ENCODE measurements at regions not wholly inside any gene's neighbourhood (a gene's known extent, or its start where the extent isn't known, plus 50 kb on each side); places are given as distances from the start of the nearest gene placed in this dataset.
A peak's percentile ranks its signal among the peaks of the same experiment; 100 is the strongest.
"Not testable (repeated sequence)": the region's sequence is repeated elsewhere in the genome, so short reads cannot be mapped to it uniquely, and the experiment has no call there.

DNA sequence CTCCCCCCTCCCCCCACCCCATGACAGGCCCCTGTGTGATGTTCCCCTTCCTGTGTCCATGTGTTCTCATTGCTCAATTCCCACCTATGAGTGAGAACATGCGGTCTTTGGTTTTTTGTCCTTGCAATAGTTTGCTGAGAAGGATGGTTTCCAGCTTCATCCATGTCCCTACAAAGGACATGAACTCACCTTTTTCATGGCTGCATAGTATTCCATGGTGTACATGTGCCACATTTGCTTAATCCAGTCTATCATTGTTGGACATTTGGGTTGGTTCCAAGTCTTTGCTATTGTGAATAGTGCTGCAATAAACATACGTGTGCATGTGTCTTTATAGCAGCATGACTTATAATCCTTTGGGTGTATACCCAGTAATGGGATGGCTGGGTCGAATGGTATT, 712.4 kb downstream of the JRKL start:
- H3K4me2 ChIP-seq (ENCODE audit: insufficient read depth, low read length); H3K4me3 ChIP-seq; intact Hi-C loops (cut with micrococcal nuclease); DNase-seq (ENCODE audit: extremely low read depth in 1 of 4, low spot score in 3 of 4); H3K36me3 ChIP-seq (ENCODE audit: control insufficient read depth, insufficient read depth, low read length); H2AFZ ChIP-seq (ENCODE audit: low read depth, low read length); POLR2A ChIA-PET; H3K79me2 ChIP-seq (ENCODE audit: control insufficient read depth, insufficient read depth, low read length); CTCF ChIA-PET (ENCODE audit: low intra/inter-chr PET ratio); H4K20me1 ChIP-seq (replicated peaks; ENCODE audit: control insufficient read depth, insufficient read depth, low read length); ATAC-seq; H3K27ac ChIP-seq (ENCODE audit: extremely low read depth, low read depth, low read length); FAIRE-seq; H3K27me3 ChIP-seq (ENCODE audit: control insufficient read depth in 2 of 2, insufficient read depth in 2 of 2, low read length in 2 of 2); H3K9me3 ChIP-seq (replicated peaks; ENCODE audit: control insufficient read depth, insufficient read depth, low read depth, low read length); in situ Hi-C loops (cut with MboI); H3K9ac ChIP-seq (ENCODE audit: insufficient read depth in 1 of 2, low read depth in 2 of 2, low read length in 2 of 2); H3K9me1 ChIP-seq (ENCODE audit: control insufficient read depth, insufficient read depth, low read length); BruUV-seq (replicated peaks); H3K4me1 ChIP-seq (replicated peaks in 1 of 2; ENCODE audit: control insufficient read depth in 2 of 2, insufficient read depth in 2 of 2, low read length in 2 of 2): not testable (repeated sequence)
- 0 out of 2 replicates have a peak, but pooled peaks have one; percentile 13 for TF ChIP-seq BCOR (IDR thresholded peaks at IDR 0.05)
- TF ChIP-seq ZNF146 (CRISPR knock-in tag; IDR thresholded peaks at IDR 0.05; ENCODE audit: unreplicated experiment): peak; percentile 79
- 0% methylated on average over 3 of the region's 3 CpGs for WGBS (ENCODE audit: insufficient coverage, low coverage, missing lambda C conversion rate)

DNA sequence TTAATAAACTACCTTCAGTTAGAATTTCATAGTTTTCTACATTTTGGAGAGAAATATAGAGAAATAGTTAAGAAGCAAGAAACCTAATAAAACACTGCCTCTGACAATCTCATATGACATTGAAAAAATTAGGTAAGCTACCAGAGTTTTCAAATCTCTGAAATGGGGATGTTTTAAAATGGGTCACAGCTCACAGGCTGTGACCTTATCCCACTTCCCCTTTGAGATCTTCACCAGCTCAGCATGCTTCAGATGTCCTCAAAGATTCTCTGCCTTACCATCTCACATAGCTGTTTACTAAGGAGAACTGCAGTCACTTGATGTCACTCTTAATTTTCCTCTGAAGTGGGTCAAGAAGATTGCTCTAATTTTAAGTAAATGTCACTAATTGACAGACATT, 717.8 kb downstream of the JRKL start:
- CTCF ChIA-PET (ENCODE audit: low intra/inter-chr PET ratio): no interaction called here
- no peak overlapping the region for H2AFZ ChIP-seq (ENCODE audit: low read depth, low read length)
- H3K9ac ChIP-seq (ENCODE audit: insufficient read depth in 1 of 2, low read depth in 2 of 2, low read length in 2 of 2): no peak overlapping the region
- no TSS peak for BruUV-seq (replicated peaks)
- no peak for DNase-seq (ENCODE audit: extremely low read depth in 1 of 4, low spot score in 3 of 4)
- H3K36me3 ChIP-seq (ENCODE audit: control insufficient read depth, insufficient read depth, low read length): no peaks in the 10 kb centered on the region
- no peaks in the 10 kb centered on the region for H4K20me1 ChIP-seq (replicated peaks; ENCODE audit: control insufficient read depth, insufficient read depth, low read length)
- H3K4me2 ChIP-seq (ENCODE audit: insufficient read depth, low read length): no peak overlapping the region
- H3K27ac ChIP-seq (ENCODE audit: extremely low read depth, low read depth, low read length): no peak overlapping the region
- in situ Hi-C loops (cut with MboI) (no loop called here), intact Hi-C loops (cut with micrococcal nuclease) (no loop called here)
- no peak for ATAC-seq
- FAIRE-seq: no peak
- H3K9me1 ChIP-seq (ENCODE audit: control insufficient read depth, insufficient read depth, low read length): no peaks in the 10 kb centered on the region
- no peaks in the 10 kb centered on the region for H3K4me1 ChIP-seq (replicated peaks in 1 of 2; ENCODE audit: control insufficient read depth in 2 of 2, insufficient read depth in 2 of 2, low read length in 2 of 2)
- no peak overlapping the region for H3K4me3 ChIP-seq
- POLR2A ChIA-PET: no interaction called here
- H3K27me3 ChIP-seq (ENCODE audit: control insufficient read depth in 2 of 2, insufficient read depth in 2 of 2, low read length in 2 of 2): no peaks in the 10 kb centered on the region
- no peaks in the 10 kb centered on the region for H3K9me3 ChIP-seq (replicated peaks; ENCODE audit: control insufficient read depth, insufficient read depth, low read depth, low read length)
- no peaks in the 10 kb centered on the region for H3K79me2 ChIP-seq (ENCODE audit: control insufficient read depth, insufficient read depth, low read length)
- TF ChIP-seq DPF2 (IDR thresholded peaks at IDR 0.05) (no peak), POLR3G (IDR thresholded peaks at IDR 0.05; ENCODE audit: extremely low read depth, insufficient read length, insufficient replicate concordance) (no peak), LEF1 (IDR thresholded peaks at IDR 0.05) (no peak), ERF (CRISPR knock-in tag; IDR thresholded peaks at IDR 0.05) (no peak), HSF4 (CRISPR knock-in tag; IDR thresholded peaks at IDR 0.05; ENCODE audit: borderline replicate concordance) (no peak), TEAD4 (IDR thresholded peaks at IDR 0.05; ENCODE audit: low read length) (no peak), TEAD4 (CRISPR knock-in tag; IDR thresholded peaks at IDR 0.05; ENCODE audit: borderline replicate concordance) (no peak), ZNF445 (CRISPR knock-in tag; IDR thresholded peaks at IDR 0.05; ENCODE audit: low read depth) (no peak), SMAD3 (CRISPR knock-in tag; conservative IDR thresholded peaks at IDR 0.05) (no peak), ZEB2 (IDR thresholded peaks at IDR 0.05) (no peak), MXI1 (IDR thresholded peaks at IDR 0.05; ENCODE audit: low read depth, low read length) (no peak)
- TF ChIP-seq, protein P1, sequence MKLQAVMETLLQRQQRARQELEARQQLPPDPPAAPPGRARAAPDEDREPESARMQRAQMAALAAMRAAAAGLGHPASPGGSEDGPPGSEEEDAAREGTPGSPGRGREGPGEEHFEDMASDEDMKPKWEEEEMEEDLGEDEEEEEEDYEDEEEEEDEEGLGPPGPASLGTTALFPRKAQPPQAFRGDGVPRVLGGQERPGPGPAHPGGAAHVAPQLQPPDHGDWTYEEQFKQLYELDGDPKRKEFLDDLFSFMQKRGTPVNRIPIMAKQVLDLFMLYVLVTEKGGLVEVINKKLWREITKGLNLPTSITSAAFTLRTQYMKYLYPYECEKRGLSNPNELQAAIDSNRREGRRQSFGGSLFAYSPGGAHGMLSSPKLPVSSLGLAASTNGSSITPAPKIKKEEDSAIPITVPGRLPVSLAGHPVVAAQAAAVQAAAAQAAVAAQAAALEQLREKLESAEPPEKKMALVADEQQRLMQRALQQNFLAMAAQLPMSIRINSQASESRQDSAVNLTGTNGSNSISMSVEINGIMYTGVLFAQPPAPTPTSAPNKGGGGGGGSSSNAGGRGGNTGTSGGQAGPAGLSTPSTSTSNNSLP (IDR thresholded peaks at IDR 0.05; ENCODE audit: borderline replicate concordance, low read depth, low read length): no peak
- TF ChIP-seq, protein P2, sequence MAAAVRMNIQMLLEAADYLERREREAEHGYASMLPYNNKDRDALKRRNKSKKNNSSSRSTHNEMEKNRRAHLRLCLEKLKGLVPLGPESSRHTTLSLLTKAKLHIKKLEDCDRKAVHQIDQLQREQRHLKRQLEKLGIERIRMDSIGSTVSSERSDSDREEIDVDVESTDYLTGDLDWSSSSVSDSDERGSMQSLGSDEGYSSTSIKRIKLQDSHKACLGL (CRISPR knock-in tag; IDR thresholded peaks at IDR 0.05; ENCODE audit: borderline replicate concordance, poor library complexity, severe bottlenecking): no peak

Data from K562 (cell line).